RWPE2 (cell line): ENCODE measurements at regions not wholly inside any gene's neighbourhood (a gene's known extent, or its start where the extent isn't known, plus 50 kb on each side); places are given as distances from the start of the nearest gene placed in this dataset.
"Not testable (repeated sequence)": the region's sequence is repeated elsewhere in the genome, so short reads cannot be mapped to it uniquely, and the experiment has no call there.

Experiments
- ATAC-seq: fragments of 200-7000 bp; cut with Tn5 transposase; 3 replicates; pipeline ENCODE4 v1.9.1; 2021; ENCODE audit warnings: low read depth
- DNase-seq: peaks from one replicate; pipeline ENCODE4 v3.0.0-alpha.2; 2020; ENCODE audit warnings: low spot score
- H3K27ac ChIP-seq: fragments of 450-650 bp; 2 replicates; pipeline ENCODE4 v1.5.1; 2017; ENCODE audit warnings: mild to moderate bottlenecking; ENCODE audit not compliant: poor library complexity, severe bottlenecking
- H3K27me3 ChIP-seq: fragments of 250-450 bp; sonication (Bioruptor Pico); 2 replicates; pipeline ENCODE4 v1.5.1; 2021; ENCODE audit warnings: mild to moderate bottlenecking, moderate library complexity; ENCODE audit not compliant: insufficient read depth, poor library complexity, severe bottlenecking
- H3K36me3 ChIP-seq: fragments of 250-450 bp; sonication (Bioruptor Pico); 2 replicates; pipeline ENCODE4 v1.5.1; 2020; ENCODE audit warnings: low read depth, mild to moderate bottlenecking, moderate library complexity
- H3K4me1 ChIP-seq: fragments of 250-450 bp; sonication (Bioruptor Pico); 2 replicates; pipeline ENCODE4 v1.5.1; 2021; ENCODE audit warnings: mild to moderate bottlenecking, moderate library complexity; ENCODE audit not compliant: insufficient read depth, poor library complexity, severe bottlenecking
- H3K4me3 ChIP-seq: fragments of 250-450 bp; sonication (Bioruptor Pico); 2 replicates; pipeline ENCODE4 v1.5.1; 2021; ENCODE audit warnings: mild to moderate bottlenecking, moderate library complexity; ENCODE audit not compliant: severe bottlenecking
- H3K9me3 ChIP-seq: fragments of 250-450 bp; sonication (Bioruptor Pico); 2 replicates; pipeline ENCODE4 v1.5.1; 2021; ENCODE audit warnings: mild to moderate bottlenecking, moderate library complexity; ENCODE audit not compliant: severe bottlenecking
- CTCF ChIP-seq: fragments of 450-650 bp; IDR thresholded peaks from one replicate; pipeline ENCODE4 v1.5.1; 2017; ENCODE audit warnings: mild to moderate bottlenecking, moderate library complexity; ENCODE audit not compliant: poor library complexity, severe bottlenecking

GRCh38 chr16:88192601-88193000, 190.2 kb upstream of the ZNF469 start:
- DNase-seq (no peak), ATAC-seq (no peak)
- H3K4me1 ChIP-seq: no peaks in the 10 kb centered on the region
- no peak overlapping the region for H3K4me3 ChIP-seq
- TF ChIP-seq CTCF: no peak
- no peaks in the 10 kb centered on the region for H3K36me3 ChIP-seq
- no peaks in the 10 kb centered on the region for H3K27me3 ChIP-seq
- no peak overlapping the region for H3K27ac ChIP-seq
- no peaks in the 10 kb centered on the region for H3K9me3 ChIP-seq

GRCh38 chr16:88193706-88194396, 188.9 kb upstream of the ZNF469 start:
- ATAC-seq: peak; percentile 95
- H3K9me3 ChIP-seq, DNase-seq, H3K4me1 ChIP-seq, H3K36me3 ChIP-seq, H3K27ac ChIP-seq, H3K27me3 ChIP-seq, H3K4me3 ChIP-seq: not testable (repeated sequence)
- TF ChIP-seq CTCF: peak; percentile 73

GRCh38 chr16:88194397-88195268, 188.1 kb upstream of the ZNF469 start:
- no peak for ATAC-seq
- Histone ChIP-seq H3K27me3 (no peaks in the 10 kb centered on the region), H3K27ac (no peak overlapping the region), H3K4me3 (no peak overlapping the region), H3K9me3 (no peaks in the 10 kb centered on the region), H3K36me3 (no peaks in the 10 kb centered on the region), H3K4me1 (no peaks in the 10 kb centered on the region)
- peak; percentile 29 for DNase-seq
- TF ChIP-seq CTCF: peak; percentile 49

GRCh38 chr16:88195269-88195705, 187.5 kb upstream of the ZNF469 start:
- no peak for TF ChIP-seq CTCF
- peak; percentile 58 for DNase-seq
- H3K4me1 ChIP-seq: no peaks in the 10 kb centered on the region
- no peaks in the 10 kb centered on the region for H3K27me3 ChIP-seq
- no peaks in the 10 kb centered on the region for H3K36me3 ChIP-seq
- no peak for ATAC-seq
- no peak overlapping the region for H3K4me3 ChIP-seq
- no peak overlapping the region for H3K27ac ChIP-seq
- H3K9me3 ChIP-seq: no peaks in the 10 kb centered on the region
